Prostate gland (tissue), 2 donors: ENCODE measurements at regions not wholly inside any gene's neighbourhood (a gene's known extent, or its start where the extent isn't known, plus 50 kb on each side); places are given as distances from the start of the nearest gene placed in this dataset.

ENCODE experiments used
- DNase-seq: peaks from one replicate; pipeline ENCODE4 v3.0.0-alpha.2; 2019; ENCODE audit warnings: low spot score
- H3K27ac ChIP-seq, 2 donors: fragments of 200-600 bp; sonication (generic); 2 replicates each; pipeline ENCODE4 v1.5.1; 2017 to 2019
- H3K27me3 ChIP-seq: fragments of 200-600 bp; sonication (generic); replicated peaks from 2 replicates; pipeline ENCODE4 v1.5.1; 2019; ENCODE audit not compliant: insufficient read depth
- H3K36me3 ChIP-seq, 2 donors: fragments of 200-600 bp; sonication (generic); 1 replicate in 1 of 2; 2 replicates in 1 of 2; pipeline versions ENCODE4 v1.5.1 to v1.8.1; 2017 to 2019
- H3K4me1 ChIP-seq: fragments of 200-600 bp; sonication (generic); replicated peaks from 2 replicates; pipeline ENCODE4 v1.5.1; 2019
- H3K4me3 ChIP-seq, 2 donors: fragments of 200-600 bp; sonication (generic); 2 replicates each; pipeline ENCODE4 v1.5.1; 2017 to 2019
- H3K9me3 ChIP-seq: fragments of 200-600 bp; sonication (generic); 2 replicates; pipeline ENCODE4 v1.5.1; 2017
- POLR2A ChIP-seq: fragments of 450-650 bp; IDR thresholded peaks from one replicate; pipeline ENCODE4 v1.6.1; 2016; ENCODE audit warnings: antibody characterized with exemption, mild to moderate bottlenecking
- POLR2AphosphoS5 ChIP-seq: sonication (generic); formaldehyde crosslinking; IDR thresholded peaks from one replicate; pipeline ENCODE4 v1.6.1; 2017; ENCODE audit warnings: antibody characterized with exemption
- WGBS: methylation state at CpG from one replicate; pipeline ENCODE4 v1.1.5; 2018; 5-methylcytosine and 5-hydroxymethylcytosine counted together
- intact Hi-C: fragments of 100-400 bp; cut with DNase I; formaldehyde crosslinking; loops from one replicate; pipeline ENCODE4 v1.14.2; 2022
- TF ChIP-seq, protein P1 (sequence below), 4 experiments: fragments of 200-600 bp in 2 of 4; fragments of 450-650 bp in 2 of 4; sonication (generic) in 2 of 4; IDR thresholded peaks; 1 replicate in 3 of 4; 2 replicates in 1 of 4; pipeline ENCODE4 v1.5.1; 2016 to 2019; ENCODE audit warnings: antibody characterized with exemption in 4 of 4, mild to moderate bottlenecking in 2 of 4, moderate library complexity in 2 of 4

DNA sequence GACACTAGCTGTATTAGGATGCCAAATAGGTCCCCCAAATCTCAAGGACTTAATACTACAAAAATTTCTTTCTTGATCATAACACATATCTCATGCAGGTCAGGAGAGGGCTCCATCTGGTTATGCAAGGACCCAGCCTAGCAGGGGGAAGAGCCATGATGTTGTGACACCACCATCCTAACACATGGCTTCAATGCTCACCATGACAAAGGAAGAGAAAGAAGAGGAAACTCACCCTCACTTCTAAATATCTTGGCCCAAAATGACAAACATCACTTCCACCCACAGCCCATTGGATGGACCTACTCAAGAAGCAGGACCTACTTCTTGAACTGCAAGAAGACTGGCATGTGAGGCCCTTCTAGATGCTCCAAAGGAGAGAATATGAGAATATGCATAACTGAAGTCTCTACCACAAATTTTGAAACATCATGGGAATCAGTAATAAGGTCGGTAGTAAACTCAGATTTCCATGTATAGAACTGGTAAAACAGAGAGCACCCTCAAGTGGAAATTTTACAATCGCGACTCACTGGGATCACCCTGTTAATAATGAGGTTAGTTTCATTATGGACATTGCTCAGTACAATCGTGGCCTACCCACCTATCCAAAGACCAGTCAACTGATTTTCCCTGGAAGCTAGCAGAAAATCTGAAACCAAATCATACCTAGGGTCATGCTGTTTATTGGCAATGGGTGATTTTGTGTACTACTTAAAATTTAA, 308.2 kb downstream of the ACTL7B start:
- no peak for TF ChIP-seq POLR2AphosphoS5
- TF ChIP-seq POLR2A: no peak
- TF ChIP-seq, protein P1, sequence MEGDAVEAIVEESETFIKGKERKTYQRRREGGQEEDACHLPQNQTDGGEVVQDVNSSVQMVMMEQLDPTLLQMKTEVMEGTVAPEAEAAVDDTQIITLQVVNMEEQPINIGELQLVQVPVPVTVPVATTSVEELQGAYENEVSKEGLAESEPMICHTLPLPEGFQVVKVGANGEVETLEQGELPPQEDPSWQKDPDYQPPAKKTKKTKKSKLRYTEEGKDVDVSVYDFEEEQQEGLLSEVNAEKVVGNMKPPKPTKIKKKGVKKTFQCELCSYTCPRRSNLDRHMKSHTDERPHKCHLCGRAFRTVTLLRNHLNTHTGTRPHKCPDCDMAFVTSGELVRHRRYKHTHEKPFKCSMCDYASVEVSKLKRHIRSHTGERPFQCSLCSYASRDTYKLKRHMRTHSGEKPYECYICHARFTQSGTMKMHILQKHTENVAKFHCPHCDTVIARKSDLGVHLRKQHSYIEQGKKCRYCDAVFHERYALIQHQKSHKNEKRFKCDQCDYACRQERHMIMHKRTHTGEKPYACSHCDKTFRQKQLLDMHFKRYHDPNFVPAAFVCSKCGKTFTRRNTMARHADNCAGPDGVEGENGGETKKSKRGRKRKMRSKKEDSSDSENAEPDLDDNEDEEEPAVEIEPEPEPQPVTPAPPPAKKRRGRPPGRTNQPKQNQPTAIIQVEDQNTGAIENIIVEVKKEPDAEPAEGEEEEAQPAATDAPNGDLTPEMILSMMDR (IDR thresholded peaks at IDR 0.05): no peak
- no peaks in the 10 kb centered on the region for H3K4me1 ChIP-seq
- 95% methylated on average over 4 of the region's 4 CpGs for WGBS
- H3K36me3 ChIP-seq: no peaks in the 10 kb centered on the region
- no peak overlapping the region for H3K4me3 ChIP-seq
- no peaks in the 10 kb centered on the region for H3K9me3 ChIP-seq
- no peak for DNase-seq
- no peak overlapping the region for H3K27ac ChIP-seq
- intact Hi-C loops: no loop called here
- no peaks in the 10 kb centered on the region for H3K27me3 ChIP-seq

DNA sequence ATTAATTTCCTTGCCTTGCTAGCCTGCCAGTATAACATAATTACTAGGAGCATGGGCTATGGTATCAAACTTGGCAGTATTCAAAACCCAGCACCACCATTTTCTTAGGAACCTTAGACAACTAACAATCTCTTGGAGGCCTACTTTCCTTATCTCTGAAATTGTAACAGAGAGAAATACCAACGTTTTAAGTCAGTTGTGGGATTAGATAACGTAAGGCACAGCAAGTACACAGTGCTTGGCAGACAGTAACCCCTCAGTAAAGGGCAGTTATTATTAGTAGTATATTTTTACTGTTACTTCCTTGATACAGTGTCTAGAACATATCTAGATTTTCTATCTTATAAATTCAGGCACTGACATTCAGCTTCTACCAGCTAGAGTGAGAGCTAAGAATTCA, 309.6 kb downstream of the ACTL7B start:
- Histone ChIP-seq H3K9me3 (no peaks in the 10 kb centered on the region), H3K36me3 (no peaks in the 10 kb centered on the region), H3K27me3 (no peaks in the 10 kb centered on the region), H3K27ac (no peak overlapping the region), H3K4me3 (no peak overlapping the region), H3K4me1 (no peaks in the 10 kb centered on the region)
- intact Hi-C loops: no loop called here
- DNase-seq: no peak
- TF ChIP-seq POLR2AphosphoS5 (no peak), POLR2A (no peak)
- TF ChIP-seq, protein P1 (IDR thresholded peaks at IDR 0.05): no peak
- WGBS: 37% methylated on average over 2 of the region's 2 CpGs

DNA sequence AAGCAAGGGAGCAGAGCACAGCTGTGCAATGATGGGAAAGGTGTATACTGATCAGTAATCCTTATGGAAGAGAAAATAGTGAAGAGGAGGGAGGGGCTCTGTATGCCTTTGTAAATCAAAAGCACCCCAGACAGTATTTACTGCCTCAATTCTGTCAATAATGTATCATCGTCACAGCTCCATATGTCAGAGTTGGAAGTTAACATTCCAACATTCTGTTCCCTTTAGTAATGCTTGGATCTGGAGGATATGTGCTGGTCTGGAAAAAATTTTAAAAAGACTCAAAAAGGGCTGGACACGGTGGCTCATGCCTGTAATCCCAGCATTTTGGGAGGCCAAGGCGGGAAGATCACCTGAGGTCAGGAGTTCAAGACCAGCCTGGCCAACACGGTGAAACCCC, 310.4 kb downstream of the ACTL7B start:
- no peak overlapping the region for H3K27ac ChIP-seq
- no peaks in the 10 kb centered on the region for H3K9me3 ChIP-seq
- DNase-seq: no peak
- no peaks in the 10 kb centered on the region for H3K36me3 ChIP-seq
- intact Hi-C loops: no loop called here
- 93% methylated on average over 4 of the region's 4 CpGs for WGBS
- H3K4me1 ChIP-seq: no peaks in the 10 kb centered on the region
- no peak overlapping the region for H3K4me3 ChIP-seq
- H3K27me3 ChIP-seq: no peaks in the 10 kb centered on the region
- no peak for TF ChIP-seq POLR2AphosphoS5
- TF ChIP-seq, protein P1 (IDR thresholded peaks at IDR 0.05): no peak
- TF ChIP-seq POLR2A: no peak

DNA sequence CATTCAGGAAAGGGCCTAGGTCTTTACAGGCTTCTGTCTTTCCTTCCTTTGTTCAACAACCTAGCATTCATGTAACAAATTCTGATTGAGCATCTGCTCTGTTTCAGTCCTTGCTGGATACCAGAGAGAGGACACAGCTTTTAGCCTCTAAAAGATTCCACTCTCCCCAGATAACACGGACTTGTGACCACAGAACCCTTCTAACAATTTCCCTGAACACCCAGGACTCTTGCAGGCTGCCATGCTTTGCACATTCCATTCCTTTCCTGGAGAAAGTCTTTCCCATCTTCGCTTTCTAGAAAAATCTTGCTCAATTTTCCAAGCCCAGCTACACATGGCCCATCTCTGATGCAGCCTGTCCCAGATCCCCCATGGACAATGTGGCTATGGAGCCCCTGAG, 310.9 kb downstream of the ACTL7B start:
- no peak overlapping the region for H3K4me3 ChIP-seq
- no peak overlapping the region for H3K27ac ChIP-seq
- intact Hi-C loops: no loop called here
- H3K9me3 ChIP-seq: no peaks in the 10 kb centered on the region
- DNase-seq: no peak
- H3K4me1 ChIP-seq: no peaks in the 10 kb centered on the region
- TF ChIP-seq POLR2A: no peak
- H3K36me3 ChIP-seq: no peaks in the 10 kb centered on the region
- no peaks in the 10 kb centered on the region for H3K27me3 ChIP-seq
- WGBS: 93% methylated on average over 2 of the region's 2 CpGs

DNA sequence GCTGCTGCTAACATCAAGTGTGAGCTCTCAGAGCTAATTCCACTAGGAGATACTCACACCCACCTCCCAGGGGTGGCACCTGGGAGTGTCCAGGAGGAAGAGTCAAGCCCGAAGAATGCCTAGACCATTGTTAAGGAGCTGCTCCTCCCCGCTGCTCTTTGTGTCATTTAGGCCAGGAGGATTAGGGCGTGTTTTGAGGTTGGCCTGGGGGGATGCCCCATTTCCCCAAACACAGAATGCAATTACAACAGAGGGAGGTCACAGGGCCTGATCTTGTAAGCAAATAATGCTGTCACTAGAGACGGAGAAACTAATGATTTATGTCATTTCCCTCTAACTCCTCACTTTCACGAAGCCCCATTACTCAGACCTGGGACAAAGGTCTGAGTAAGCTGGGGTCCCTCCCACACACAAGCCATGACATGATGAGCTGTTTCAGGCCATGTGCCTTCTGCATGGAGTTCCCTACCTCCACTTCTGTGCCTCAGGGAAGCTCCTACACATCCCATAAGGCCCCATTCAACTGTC, 312.5 kb downstream of the ACTL7B start:
- 46% methylated on average over 5 of the region's 5 CpGs for WGBS
- no peak for DNase-seq
- Histone ChIP-seq H3K4me3 (no peak overlapping the region), H3K27me3 (no peaks in the 10 kb centered on the region), H3K9me3 (no peaks in the 10 kb centered on the region), H3K27ac (no peak overlapping the region), H3K4me1 (no peaks in the 10 kb centered on the region), H3K36me3 (no peaks in the 10 kb centered on the region)
- intact Hi-C loops: no loop called here
- TF ChIP-seq POLR2AphosphoS5: no peak
- TF ChIP-seq, protein P1 (IDR thresholded peaks at IDR 0.05): no peak
- no peak for TF ChIP-seq POLR2A
